AML-193 (cell line): ENCODE measurements at regions not wholly inside any gene's neighbourhood (a gene's known extent, or its start where the extent isn't known, plus 50 kb on each side); places are given as distances from the start of the nearest gene placed in this dataset.

Source experiments
- DNase-seq, 2 experiments: peaks; one replicate each; lab custom pipeline; 2025; lab: John Stamatoyannopoulos, UW

- DNase-seq: no peak
Measured at GRCh38 chr5:68711293-68712200, 382.3 kb upstream of the SLC30A5 start.

GRCh38 chr5:68714810-68715209 is 379.0 kb upstream of the SLC30A5 start:
- no peak for DNase-seq

DNA sequence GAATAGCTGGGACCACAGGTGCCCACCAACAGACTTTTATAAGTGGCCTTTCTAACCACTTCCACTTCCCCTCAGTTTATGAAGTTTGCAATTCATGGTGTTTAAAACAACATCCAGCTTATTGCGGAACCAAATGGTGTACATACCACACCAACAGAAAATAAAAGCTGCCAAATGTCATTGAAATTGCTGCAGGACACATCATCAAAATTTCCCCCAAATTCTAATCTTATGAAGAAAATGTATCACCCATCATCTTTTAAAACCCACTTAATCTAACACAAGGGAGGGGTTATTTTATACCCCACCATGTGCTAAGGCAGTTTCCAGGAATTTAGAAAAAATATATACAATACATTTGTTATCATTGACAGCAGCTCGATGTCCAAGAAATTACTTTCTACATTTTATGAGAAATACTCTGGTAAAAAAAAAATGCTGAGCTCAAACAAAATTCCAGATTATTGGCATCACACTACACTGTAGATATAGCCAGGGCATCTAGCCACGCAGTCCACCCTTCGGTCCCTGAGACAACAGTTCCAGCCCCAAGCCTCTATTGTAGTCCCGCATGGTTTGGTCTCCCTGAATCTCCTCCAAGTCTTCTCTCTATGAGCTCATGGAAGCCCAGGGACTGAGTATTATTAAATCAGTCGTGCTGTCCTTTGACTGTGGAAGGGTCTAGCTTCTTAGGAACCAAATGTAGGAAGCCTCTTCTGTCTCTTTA is 372.8 kb upstream of the SLC30A5 start:
- no peak for DNase-seq

- DNase-seq: no peak
Measured at GRCh38 chr5:68722357-68722756, 371.5 kb upstream of the SLC30A5 start.

- DNase-seq: no peak
Measured at GRCh38 chr5:68725905-68726683, 367.7 kb upstream of the SLC30A5 start.

DNA sequence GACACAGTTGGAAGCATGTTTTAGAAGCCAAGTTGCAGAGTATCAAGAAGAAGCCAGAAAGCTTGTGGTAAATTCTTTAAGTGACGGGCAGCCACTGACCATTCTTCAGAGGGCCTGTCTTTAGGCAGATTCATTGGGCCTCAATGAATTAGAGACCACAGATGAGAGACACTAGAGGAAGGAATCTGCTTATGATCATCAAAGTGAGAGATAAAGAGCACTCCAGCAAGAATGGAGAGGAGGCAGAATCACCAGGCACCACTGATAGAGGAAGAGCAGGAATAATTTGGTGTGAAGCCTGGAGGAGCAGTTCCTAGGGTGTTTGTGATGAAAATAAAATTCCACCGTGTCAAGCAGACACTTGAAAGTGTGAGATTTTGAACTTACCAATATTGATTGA is 365.9 kb upstream of the SLC30A5 start:
- DNase-seq: no peak

DNA sequence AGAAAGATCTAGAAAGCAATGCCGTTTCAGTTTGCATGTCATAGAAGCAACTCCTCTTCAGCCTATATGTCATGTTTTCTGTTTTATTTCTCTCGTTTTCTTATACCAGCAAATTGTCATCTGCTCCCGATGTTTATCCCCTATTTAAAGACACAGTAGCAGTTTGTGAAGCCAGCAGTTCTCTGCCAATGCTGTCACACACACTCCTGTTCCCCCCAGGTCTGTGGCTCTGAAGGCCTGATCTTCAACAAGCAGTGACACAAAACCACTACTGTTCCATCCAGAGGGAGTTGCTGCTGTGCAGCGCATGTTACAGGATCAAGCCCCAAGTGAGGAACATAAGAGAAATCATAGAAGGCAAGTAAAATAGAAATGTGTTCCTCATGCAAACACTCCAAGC is 364.1 kb upstream of the SLC30A5 start:
- DNase-seq: no peak

DNA sequence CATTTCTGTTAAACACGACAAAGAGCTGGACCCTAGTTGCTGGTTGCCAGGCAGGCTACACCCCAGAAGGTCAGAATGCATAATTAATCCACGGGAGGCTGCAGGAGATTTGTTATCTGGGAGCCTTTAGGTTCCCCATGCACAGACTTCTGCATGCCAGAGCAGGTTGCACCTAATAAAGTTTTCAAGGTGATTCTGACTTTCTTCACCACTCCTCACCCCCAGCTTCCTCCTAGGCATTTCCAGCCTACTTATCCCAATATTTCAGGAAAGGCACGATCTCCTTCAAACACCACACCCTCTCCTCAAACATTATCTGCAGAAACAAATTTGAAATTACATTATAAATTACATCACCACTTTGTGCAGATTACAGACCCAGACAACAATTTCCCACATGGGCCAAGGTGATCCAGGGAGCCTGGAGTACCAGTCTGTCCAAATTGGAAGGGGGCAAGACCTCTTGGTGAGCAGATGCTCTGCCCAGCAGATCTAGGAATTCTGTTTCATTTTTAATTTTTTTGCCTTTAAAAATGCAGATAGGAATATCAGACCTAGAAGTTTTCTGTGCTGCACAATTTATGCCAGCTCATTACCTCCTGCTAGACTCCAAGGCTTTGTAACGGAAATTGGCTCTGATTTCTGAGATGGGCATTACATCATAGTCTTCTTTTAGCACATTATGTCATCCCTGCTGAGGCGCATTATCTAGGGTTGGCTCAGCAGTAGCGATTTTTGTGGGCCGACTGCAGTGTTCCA is 363.4 kb upstream of the SLC30A5 start:
- no peak for DNase-seq

DNA sequence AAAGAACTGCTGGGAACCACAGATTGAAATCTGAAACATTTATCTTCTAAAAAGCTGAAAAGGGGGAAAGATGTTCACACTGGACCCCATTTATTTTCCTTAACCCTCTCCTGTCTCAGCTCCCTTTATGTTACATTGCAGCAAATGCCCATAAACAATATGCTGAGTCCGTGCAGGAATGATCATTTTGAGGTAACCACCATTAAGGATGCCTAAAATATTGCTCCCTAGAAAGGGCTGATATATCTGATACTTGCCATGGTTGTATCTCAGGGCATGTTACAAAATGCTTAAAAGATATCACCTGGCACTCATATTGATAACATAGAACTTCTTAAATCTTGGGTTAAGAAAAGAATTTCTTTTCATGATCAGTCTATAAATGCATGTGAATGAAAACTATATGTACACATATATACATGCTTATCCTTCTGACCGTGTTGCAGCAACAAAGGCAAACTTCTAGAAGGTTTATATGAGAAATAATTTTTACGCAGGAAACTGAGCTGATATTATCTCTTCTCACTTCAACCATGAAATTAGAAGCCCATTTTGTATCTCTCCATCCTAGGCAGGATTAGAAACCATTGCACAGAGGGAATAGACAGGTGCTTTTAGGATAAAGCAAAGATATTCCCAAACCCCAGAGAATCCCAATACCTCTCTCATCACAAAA is 362.7 kb upstream of the SLC30A5 start:
- DNase-seq: no peak

- no peak for DNase-seq
Measured at GRCh38 chr5:68732251-68732650, 361.6 kb upstream of the SLC30A5 start.

GRCh38 chr5:68734781-68735180 is 359.0 kb upstream of the SLC30A5 start:
- DNase-seq: no peak

DNA sequence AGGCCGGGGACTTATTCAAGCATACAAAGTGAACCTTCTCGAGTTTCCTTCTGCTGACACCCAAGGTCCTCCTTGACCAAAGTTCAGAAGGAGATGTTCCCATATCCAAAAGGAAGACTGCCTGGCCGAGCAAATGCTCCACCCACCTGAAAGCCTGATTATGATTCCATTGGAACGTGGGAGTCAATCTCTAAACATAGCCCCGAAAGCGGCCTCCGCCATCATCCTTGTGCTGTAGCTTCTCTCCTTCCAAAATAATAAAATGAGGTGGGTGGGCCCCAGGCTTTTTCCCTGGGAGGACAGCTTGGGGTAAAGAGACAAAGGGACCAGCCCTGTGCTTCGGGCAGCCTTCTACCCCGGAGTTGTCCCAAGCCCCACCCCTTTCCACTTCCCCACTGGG is 355.6 kb upstream of the SLC30A5 start:
- DNase-seq: no peak

DNA sequence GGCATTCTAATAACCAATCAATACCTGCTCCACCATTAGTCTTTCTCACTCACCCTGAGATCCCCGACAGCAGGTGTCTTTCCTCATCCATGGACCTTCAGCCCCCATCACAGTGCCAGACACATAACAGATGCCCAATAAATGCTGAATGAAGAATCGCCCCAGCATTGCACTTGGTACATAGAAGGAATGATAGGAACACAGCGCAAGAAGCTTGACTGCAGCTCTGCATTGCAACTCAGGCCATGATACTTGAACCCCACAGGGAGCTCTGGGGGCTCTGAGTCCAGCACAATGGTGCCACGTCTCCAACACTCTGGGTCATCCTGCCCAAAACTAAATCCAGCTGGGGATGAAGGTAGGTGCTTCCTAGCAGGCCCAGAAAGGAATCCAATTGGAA is 355.0 kb upstream of the SLC30A5 start:
- DNase-seq: no peak

GRCh38 chr5:68739752-68740151 is 354.1 kb upstream of the SLC30A5 start:
- no peak for DNase-seq

DNA sequence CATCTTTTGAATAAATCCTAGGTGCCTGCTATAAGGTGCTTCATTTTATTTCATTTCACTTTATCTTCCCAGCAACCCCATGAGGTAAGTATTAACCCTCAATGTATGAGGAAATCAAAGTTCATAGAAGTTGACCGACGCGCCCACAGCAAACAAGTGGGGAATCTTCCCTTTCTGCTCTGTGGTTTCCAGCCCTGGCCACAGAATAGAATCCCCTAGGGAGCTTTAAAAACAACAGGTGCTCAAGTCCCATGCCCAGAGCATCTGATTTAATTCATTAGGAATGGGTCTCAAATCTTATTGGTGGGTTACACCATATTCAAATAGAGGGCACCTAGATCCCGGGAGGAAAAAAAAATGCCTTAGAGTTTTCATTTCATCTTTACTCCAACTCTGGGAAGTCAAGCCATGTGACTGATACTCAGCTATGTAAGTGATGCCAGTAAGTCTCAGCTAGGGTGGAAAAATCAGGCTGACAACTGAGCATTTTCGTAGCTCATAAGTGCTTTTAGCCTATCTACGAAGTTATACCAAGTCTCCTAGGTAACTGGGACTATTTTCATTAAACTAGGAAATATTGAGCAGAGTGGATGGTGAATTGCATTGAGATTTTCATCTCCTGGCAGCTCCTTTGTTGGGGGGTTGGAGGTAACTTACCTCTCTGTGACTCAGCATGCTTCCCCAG is 353.4 kb upstream of the SLC30A5 start:
- DNase-seq: no peak

DNA sequence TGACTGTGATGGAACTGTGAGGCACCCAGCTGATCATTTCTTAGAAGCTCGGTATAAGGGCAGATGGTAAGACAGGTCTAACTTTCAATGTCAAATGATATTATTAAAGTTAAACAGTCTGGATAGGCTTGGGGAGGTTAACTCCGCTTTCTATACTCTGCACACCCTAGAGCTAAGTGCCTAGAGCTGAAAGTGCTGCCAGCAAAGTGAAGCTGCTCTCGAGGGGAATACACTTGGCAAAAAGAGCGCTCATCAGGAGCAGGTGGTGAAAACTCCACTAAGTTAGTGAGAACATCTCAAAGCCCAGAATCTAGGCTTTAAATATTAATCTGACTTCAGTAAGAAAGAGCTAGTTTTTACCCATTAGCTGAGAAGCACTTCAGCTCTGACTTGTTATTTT is 349.6 kb upstream of the SLC30A5 start:
- DNase-seq: no peak

GRCh38 chr5:68745448-68745847 is 348.4 kb upstream of the SLC30A5 start:
- no peak for DNase-seq

DNA sequence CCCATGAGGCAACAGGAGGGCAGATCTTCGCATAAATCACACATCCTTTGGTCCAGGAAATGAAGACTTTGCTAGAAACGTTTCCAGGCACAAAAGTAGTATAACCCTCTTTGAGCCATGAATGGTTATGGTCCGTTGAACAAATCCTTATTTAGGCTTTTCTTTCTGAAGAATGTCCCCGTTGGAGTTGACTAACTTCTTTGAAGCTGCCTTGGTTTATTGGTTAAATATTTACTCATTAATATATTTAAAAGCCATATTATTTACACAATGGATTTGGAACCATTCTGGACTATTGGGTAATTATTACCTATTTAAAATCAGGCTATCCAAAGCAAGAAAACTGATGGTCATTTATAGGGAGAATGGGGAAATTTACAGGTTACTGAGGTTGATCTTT is 347.6 kb upstream of the SLC30A5 start:
- DNase-seq: no peak

DNA sequence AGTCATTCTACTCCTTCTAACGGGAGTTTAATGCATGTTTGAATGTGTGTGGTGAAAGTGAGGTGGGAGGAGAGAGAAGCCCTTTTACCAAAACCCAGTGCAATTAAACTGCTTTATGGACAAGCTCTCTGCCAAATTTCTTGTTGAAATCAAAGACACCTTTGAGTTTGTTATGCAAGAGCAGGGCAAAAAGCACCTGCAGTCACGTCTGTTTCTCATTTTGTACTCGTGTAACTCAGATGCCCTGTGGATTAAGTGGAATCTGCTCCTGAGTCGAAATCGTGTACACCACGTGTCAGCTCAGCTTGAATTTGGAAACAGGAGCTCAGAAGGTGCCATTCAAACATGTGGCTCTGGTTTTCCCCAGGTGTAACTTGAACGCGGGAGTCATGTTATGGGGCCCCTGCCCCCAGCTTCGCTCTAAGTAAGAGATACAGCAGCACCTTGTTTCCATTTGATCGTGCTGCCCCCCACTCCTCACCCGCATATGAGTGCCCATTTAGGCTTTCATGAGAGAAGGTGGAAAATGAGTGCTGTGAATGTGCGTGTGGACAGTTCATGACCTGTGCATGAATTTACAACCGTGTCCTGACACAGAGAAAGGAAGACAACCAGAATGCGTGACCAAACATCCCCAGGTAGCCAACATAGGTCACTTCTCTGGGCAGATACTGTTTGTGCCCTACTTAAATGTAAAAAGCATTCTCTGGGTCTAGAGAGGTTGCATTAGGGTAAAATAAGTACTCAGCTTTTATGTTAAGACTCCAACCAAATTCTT is 347.0 kb upstream of the SLC30A5 start:
- DNase-seq: no peak

- no peak for DNase-seq
Measured at GRCh38 chr5:68747521-68747920, 346.3 kb upstream of the SLC30A5 start.
